ENCODE measurements at regions not wholly inside any gene's neighbourhood (a gene's known extent, or its start where the extent isn't known, plus 50 kb on each side); places are given as distances from the start of the nearest gene placed in this dataset.

DNA sequence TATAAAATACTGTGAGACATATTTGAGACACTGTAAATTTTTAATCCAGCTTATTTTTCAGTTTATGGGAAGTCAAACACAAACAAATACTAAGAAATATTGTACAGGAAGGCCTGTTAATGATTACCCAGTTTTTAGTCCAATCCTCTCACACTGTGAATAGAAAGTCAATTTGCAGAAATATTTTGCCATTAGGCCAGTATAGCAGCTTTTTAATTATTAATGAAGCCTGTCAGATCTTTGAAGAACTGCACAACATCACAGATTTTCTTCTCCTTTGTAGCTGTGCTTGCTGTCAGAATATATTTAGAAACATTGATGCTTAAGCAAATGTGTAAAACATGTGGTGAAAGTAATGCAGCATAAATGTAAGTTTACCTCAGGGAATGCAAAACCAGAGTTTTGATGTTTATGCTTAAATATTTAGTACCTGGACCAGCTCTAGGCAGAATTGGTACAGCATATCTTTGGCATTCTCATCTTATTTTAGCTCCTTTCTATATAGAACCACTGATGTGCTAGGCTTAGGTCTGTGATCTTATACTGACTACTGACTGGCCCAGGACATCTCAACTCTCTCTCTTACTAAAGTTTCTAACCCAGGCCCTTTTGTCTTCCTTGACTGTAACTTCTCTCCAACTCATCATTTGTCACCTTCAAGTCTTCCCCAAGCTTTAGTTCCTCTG is 230.8 kb upstream of the NAV3 start (continued):
- TF ChIP-seq CHD2 (IDR thresholded peaks at IDR 0.05; ENCODE audit: low read length, partially characterized antibody) = no peak
- TF ChIP-seq NRF1 (IDR thresholded peaks at IDR 0.05; ENCODE audit: low read depth, low read length) = no peak
- no peak for TF ChIP-seq RAD21 (IDR thresholded peaks at IDR 0.05; ENCODE audit: low read length)
- no peak for TF ChIP-seq REST (IDR thresholded peaks at IDR 0.05; ENCODE audit: low read depth, low read length)

GRCh38 chr12:77594366-77594765 is 236.3 kb upstream of the NAV3 start:
- Histone ChIP-seq H3K27ac (ENCODE audit: low read depth in 2 of 2, low read length in 1 of 2) (peak overlapping the region; percentile 33 to 39; a peak in 2 of 4 replicates), H3K4me1 (ENCODE audit: control insufficient read depth in 1 of 2, insufficient read depth in 2 of 2, low read depth in 1 of 2, low read length in 1 of 2) (no peaks in the 10 kb centered on the region; a peak in 1 of 4 replicates), H3K27me3 (ENCODE audit: insufficient read depth) (no peaks in the 10 kb centered on the region), H3F3A (replicated peaks; ENCODE audit: insufficient read depth) (peaks cover 7% of the 10 kb centered on the region), H2AFZ (ENCODE audit: low read depth) (no peak overlapping the region), H4K20me1 (ENCODE audit: insufficient read depth) (no peaks in the 10 kb centered on the region), H3K9me2 (no peaks in the 10 kb centered on the region), H3K36me3 (replicated peaks in 1 of 2; ENCODE audit: control insufficient read depth in 1 of 2, insufficient read depth in 2 of 2, low read length in 1 of 2) (no peaks in the 10 kb centered on the region), H3K4me3 (ENCODE audit: low read depth in 2 of 2, low read length in 1 of 2) (no peak overlapping the region), H3K4me2 (no peak overlapping the region), H3K9ac (no peak overlapping the region), H3K79me2 (ENCODE audit: insufficient read depth) (peaks cover 3% of the 10 kb centered on the region; the same call in 1 of the 2 replicates), H3K9me3 (no peaks in the 10 kb centered on the region)
- DNase-seq = no peak
- ChIA-PET POLR2A (no interaction called here), CTCF (no interaction called here)
- WGBS (ENCODE audit: low lambda C conversion rate) = 23% methylated on average over 3 of the region's 3 CpGs
- TF ChIP-seq YY1 (IDR thresholded peaks at IDR 0.05; ENCODE audit: low read depth) (no peak), TCF12 (IDR thresholded peaks at IDR 0.05) (peak; percentile 77), POLR2AphosphoS5 (IDR thresholded peaks at IDR 0.05; ENCODE audit: low read depth, low read length) (no peak), TEAD4 (IDR thresholded peaks at IDR 0.05; ENCODE audit: borderline replicate concordance, insufficient read depth) (peak; percentile 21; the same call in 1 of the 2 replicates), JUND (IDR thresholded peaks at IDR 0.05) (peak; percentile 76), PBX3 (IDR thresholded peaks at IDR 0.05) (peak; percentile 86), REST (IDR thresholded peaks at IDR 0.05; ENCODE audit: low read depth, low read length) (no peak), CHD2 (IDR thresholded peaks at IDR 0.05; ENCODE audit: low read length, partially characterized antibody) (no peak), MXI1 (IDR thresholded peaks at IDR 0.05; ENCODE audit: low read depth, low read length) (no peak), FOSL2 (IDR thresholded peaks at IDR 0.05; ENCODE audit: borderline replicate concordance, low read depth) (peak; percentile 71), NFIC (IDR thresholded peaks at IDR 0.05; ENCODE audit: borderline replicate concordance) (peak; percentile 33; the same call in 1 of the 2 replicates), FOXM1 (IDR thresholded peaks at IDR 0.05; ENCODE audit: low read depth) (no peak), IRF3 (IDR thresholded peaks at IDR 0.05; ENCODE audit: low read depth, low read length) (no peak), SMC3 (IDR thresholded peaks at IDR 0.05; ENCODE audit: low read depth, low read length) (no peak), EP300 (IDR thresholded peaks at IDR 0.05; ENCODE audit: borderline replicate concordance in 1 of 2, low read depth in 1 of 2, low read length in 1 of 2) (peak; percentile 34; a peak in 1 of 4 replicates)
- TF ChIP-seq, protein P1, sequence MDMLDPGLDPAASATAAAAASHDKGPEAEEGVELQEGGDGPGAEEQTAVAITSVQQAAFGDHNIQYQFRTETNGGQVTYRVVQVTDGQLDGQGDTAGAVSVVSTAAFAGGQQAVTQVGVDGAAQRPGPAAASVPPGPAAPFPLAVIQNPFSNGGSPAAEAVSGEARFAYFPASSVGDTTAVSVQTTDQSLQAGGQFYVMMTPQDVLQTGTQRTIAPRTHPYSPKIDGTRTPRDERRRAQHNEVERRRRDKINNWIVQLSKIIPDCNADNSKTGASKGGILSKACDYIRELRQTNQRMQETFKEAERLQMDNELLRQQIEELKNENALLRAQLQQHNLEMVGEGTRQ (IDR thresholded peaks at IDR 0.05; ENCODE audit: borderline replicate concordance, low read depth, low read length) = no peak
